ENCODE measurements at regions not wholly inside any gene's neighbourhood (a gene's known extent, or its start where the extent isn't known, plus 50 kb on each side); places are given as distances from the start of the nearest gene placed in this dataset.

GRCh38 chr5:61766141-61766540 lies 434.1 kb downstream of the ZSWIM6 start (continued):
- TF ChIP-seq, protein P1, sequence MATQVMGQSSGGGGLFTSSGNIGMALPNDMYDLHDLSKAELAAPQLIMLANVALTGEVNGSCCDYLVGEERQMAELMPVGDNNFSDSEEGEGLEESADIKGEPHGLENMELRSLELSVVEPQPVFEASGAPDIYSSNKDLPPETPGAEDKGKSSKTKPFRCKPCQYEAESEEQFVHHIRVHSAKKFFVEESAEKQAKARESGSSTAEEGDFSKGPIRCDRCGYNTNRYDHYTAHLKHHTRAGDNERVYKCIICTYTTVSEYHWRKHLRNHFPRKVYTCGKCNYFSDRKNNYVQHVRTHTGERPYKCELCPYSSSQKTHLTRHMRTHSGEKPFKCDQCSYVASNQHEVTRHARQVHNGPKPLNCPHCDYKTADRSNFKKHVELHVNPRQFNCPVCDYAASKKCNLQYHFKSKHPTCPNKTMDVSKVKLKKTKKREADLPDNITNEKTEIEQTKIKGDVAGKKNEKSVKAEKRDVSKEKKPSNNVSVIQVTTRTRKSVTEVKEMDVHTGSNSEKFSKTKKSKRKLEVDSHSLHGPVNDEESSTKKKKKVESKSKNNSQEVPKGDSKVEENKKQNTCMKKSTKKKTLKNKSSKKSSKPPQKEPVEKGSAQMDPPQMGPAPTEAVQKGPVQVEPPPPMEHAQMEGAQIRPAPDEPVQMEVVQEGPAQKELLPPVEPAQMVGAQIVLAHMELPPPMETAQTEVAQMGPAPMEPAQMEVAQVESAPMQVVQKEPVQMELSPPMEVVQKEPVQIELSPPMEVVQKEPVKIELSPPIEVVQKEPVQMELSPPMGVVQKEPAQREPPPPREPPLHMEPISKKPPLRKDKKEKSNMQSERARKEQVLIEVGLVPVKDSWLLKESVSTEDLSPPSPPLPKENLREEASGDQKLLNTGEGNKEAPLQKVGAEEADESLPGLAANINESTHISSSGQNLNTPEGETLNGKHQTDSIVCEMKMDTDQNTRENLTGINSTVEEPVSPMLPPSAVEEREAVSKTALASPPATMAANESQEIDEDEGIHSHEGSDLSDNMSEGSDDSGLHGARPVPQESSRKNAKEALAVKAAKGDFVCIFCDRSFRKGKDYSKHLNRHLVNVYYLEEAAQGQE (IDR thresholded peaks at IDR 0.05; ENCODE audit: low read depth, low read length): no peak
- TF ChIP-seq TEAD4 (IDR thresholded peaks at IDR 0.05; ENCODE audit: borderline replicate concordance, insufficient read depth): no peak
- TF ChIP-seq NFIC (IDR thresholded peaks at IDR 0.05; ENCODE audit: borderline replicate concordance): no peak
- TF ChIP-seq CHD2 (IDR thresholded peaks at IDR 0.05; ENCODE audit: low read length, partially characterized antibody): no peak
- no peak for TF ChIP-seq TCF12 (IDR thresholded peaks at IDR 0.05)

DNA sequence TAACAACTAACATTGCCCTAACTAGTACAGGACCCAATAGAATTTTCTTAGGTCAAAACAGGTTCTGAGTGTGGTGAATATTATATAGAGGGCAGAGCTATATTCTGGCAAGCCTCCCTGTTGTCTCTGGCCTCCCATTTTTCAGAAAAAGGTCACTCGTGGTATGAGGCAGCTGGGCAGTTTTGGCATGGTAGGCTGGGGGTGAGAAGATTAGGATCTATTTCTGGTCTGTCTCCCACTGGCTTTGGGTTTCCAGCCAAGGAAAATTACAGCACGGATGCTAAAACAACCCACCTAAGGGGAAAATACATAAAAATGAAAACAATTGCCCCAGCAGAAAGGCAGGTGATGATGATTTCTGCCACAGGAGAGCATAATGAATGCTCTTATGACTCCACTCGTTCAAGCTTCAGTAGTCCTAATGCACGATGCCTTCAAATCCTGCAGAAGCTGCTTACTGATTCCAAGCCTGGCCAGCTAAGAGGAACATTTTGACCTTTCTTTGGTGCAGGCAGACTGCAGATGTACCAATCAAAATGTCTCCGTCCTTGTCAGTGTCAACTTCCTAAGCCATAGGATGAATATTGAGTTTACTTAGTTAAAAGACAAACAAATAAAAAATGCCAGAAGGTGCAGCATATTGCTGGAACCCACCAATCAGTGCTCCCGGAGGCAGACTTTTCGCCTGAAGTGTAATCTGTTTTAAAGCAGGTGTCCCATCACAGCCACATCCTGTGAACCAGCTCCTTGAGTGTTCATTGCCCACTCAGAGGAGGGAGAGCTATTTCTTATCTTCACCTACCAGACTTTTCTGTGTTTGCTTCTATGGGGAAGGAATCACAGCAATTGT lies 435.4 kb downstream of the ZSWIM6 start:
- Histone ChIP-seq H3K9ac (no peak overlapping the region), H3K36me3 (replicated peaks in 1 of 2; ENCODE audit: control insufficient read depth in 1 of 2, insufficient read depth in 2 of 2, low read length in 1 of 2) (no peaks in the 10 kb centered on the region), H4K20me1 (ENCODE audit: insufficient read depth) (no peaks in the 10 kb centered on the region), H3K27ac (ENCODE audit: low read depth in 2 of 2, low read length in 1 of 2) (no peak overlapping the region), H3K9me2 (no peaks in the 10 kb centered on the region), H3K4me2 (no peak overlapping the region), H3K79me2 (ENCODE audit: insufficient read depth) (no peaks in the 10 kb centered on the region), H2AFZ (ENCODE audit: low read depth) (no peak overlapping the region), H3K9me3 (no peaks in the 10 kb centered on the region), H3K4me1 (ENCODE audit: control insufficient read depth in 1 of 2, insufficient read depth in 2 of 2, low read depth in 1 of 2, low read length in 1 of 2) (no peaks in the 10 kb centered on the region; a peak in 1 of 4 replicates), H3K27me3 (ENCODE audit: insufficient read depth) (no peaks in the 10 kb centered on the region), H3K4me3 (ENCODE audit: low read depth in 2 of 2, low read length in 1 of 2) (no peak overlapping the region), H3F3A (replicated peaks; ENCODE audit: insufficient read depth) (no peaks in the 10 kb centered on the region)
- TF ChIP-seq USF1 (IDR thresholded peaks at IDR 0.05; ENCODE audit: borderline replicate concordance, low read depth) (no peak), EZH2phosphoT487 (IDR thresholded peaks at IDR 0.05; ENCODE audit: borderline replicate concordance, low read depth) (no peak), TCF12 (IDR thresholded peaks at IDR 0.05) (no peak), RAD21 (IDR thresholded peaks at IDR 0.05; ENCODE audit: low read length) (no peak), TEAD4 (IDR thresholded peaks at IDR 0.05; ENCODE audit: borderline replicate concordance, insufficient read depth) (no peak), ZBTB33 (IDR thresholded peaks at IDR 0.05; ENCODE audit: borderline replicate concordance, low read depth) (no peak), CHD2 (IDR thresholded peaks at IDR 0.05; ENCODE audit: low read length, partially characterized antibody) (no peak), EP300 (IDR thresholded peaks at IDR 0.05; ENCODE audit: borderline replicate concordance in 1 of 2, low read depth in 1 of 2, low read length in 1 of 2) (no peak), NFIC (IDR thresholded peaks at IDR 0.05; ENCODE audit: borderline replicate concordance) (no peak), CTCF (IDR thresholded peaks at IDR 0.05) (no peak), IRF3 (IDR thresholded peaks at IDR 0.05; ENCODE audit: low read depth, low read length) (no peak), SIN3A (IDR thresholded peaks at IDR 0.05; ENCODE audit: borderline replicate concordance, low read depth, low read length) (no peak)
- ChIA-PET POLR2A (no interaction called here), CTCF (interaction anchor here (0.9 kb wide), 1 partner anchor 376 kb away, joined by 3 read pairs; no protein-coding TSS in a partner anchor)
- WGBS (ENCODE audit: low lambda C conversion rate): 30% methylated on average over 7 of the region's 7 CpGs
- no peak for DNase-seq
